ENCODE measurements at regions not wholly inside any gene's neighbourhood (a gene's known extent, or its start where the extent isn't known, plus 50 kb on each side); places are given as distances from the start of the nearest gene placed in this dataset.
"Not testable (repeated sequence)": the region's sequence is repeated elsewhere in the genome, so short reads cannot be mapped to it uniquely, and the experiment has no call there.

DNA sequence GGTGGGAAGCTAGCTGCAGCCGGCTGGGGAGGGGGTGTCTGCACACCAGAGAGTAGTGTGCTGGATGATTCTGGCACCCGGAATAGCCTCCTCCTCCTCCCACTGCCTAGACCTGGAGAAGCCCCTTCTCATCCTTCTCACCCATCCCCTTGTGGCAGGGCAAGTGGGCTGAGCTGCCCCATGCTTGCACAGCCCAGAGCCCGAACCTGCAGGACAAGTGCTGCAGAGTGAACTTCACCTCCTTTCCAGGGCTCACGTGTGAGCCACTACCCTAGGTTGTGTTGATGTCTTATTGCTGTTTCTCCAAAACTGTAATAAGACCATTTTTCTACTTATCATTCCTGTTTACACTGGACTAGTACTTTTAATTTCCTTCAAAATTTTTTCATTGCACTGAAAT is 56.1 kb upstream of the GLYATL1B start (continued):
- TF ChIP-seq, protein P1, sequence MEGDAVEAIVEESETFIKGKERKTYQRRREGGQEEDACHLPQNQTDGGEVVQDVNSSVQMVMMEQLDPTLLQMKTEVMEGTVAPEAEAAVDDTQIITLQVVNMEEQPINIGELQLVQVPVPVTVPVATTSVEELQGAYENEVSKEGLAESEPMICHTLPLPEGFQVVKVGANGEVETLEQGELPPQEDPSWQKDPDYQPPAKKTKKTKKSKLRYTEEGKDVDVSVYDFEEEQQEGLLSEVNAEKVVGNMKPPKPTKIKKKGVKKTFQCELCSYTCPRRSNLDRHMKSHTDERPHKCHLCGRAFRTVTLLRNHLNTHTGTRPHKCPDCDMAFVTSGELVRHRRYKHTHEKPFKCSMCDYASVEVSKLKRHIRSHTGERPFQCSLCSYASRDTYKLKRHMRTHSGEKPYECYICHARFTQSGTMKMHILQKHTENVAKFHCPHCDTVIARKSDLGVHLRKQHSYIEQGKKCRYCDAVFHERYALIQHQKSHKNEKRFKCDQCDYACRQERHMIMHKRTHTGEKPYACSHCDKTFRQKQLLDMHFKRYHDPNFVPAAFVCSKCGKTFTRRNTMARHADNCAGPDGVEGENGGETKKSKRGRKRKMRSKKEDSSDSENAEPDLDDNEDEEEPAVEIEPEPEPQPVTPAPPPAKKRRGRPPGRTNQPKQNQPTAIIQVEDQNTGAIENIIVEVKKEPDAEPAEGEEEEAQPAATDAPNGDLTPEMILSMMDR (conservative IDR thresholded peaks at IDR 0.05; ENCODE audit: low read depth in 2 of 2): no peak
- TF ChIP-seq POLR2AphosphoS5 (IDR thresholded peaks at IDR 0.05; ENCODE audit: low read depth) (no peak), ZNF331 (CRISPR knock-in tag; IDR thresholded peaks at IDR 0.05; ENCODE audit: low read depth) (no peak)

DNA sequence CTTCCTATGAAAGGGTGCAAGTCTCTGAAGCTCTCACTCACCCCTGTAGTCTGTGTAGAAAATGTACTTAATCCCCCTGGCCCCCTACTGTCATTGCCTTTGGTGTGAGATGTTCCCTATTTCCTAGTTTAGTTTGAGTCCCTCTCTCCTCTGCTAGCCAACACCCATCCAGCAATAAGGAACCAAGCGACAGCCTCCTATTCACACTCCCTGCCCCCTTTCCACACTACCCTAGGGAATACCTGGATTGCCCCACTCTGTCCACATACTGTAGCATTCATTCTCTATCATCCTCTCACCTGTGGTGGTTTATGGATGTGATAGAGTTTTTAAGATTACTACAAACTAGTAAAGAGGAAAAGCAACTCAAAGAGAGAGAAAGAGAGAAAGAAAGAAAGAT is 54.4 kb upstream of the GLYATL1B start:
- not testable (repeated sequence) for H3K27ac Mint-ChIP-seq; H3K27ac ChIP-seq (ENCODE audit: low read depth); ATAC-seq

More for the DNA sequence above, 54.4 kb upstream of the GLYATL1B start:
- H3K27me3 ChIP-seq (ENCODE audit: insufficient read depth); H3K4me3 ChIP-seq; H3K4me1 Mint-ChIP-seq; H4K20me1 ChIP-seq (replicated peaks; ENCODE audit: insufficient read depth); H3K9me3 Mint-ChIP-seq; H3K36me3 Mint-ChIP-seq (ENCODE audit: low read depth); H3K4me2 ChIP-seq; H3K4me3 Mint-ChIP-seq; DNase-seq (ENCODE audit: low spot score); H3K36me3 ChIP-seq (ENCODE audit: insufficient read depth); H3F3A ChIP-seq (replicated peaks; ENCODE audit: low read depth); H3K27me3 Mint-ChIP-seq (ENCODE audit: insufficient read depth, low read depth, poor library complexity); H2AFZ ChIP-seq; H3K79me2 ChIP-seq (replicated peaks; ENCODE audit: insufficient read depth); H3K4me1 ChIP-seq (ENCODE audit: insufficient read depth); H3K9me2 ChIP-seq (ENCODE audit: insufficient read depth): not testable (repeated sequence)

Data from GM23338 (cell line).